ENCODE measurements at regions not wholly inside any gene's neighbourhood (a gene's known extent, or its start where the extent isn't known, plus 50 kb on each side); places are given as distances from the start of the nearest gene placed in this dataset.

- FAIRE-seq: no peak
- H3K9me3 Mint-ChIP-seq (ENCODE audit: unreplicated experiment): no peaks in the 10 kb centered on the region
- DNase-seq (ENCODE audit: low read depth): no peak
- no peak overlapping the region for H3K4me3 Mint-ChIP-seq (ENCODE audit: unreplicated experiment)
- Histone ChIP-seq H3K79me2 (ENCODE audit: insufficient read depth, low read length) (no peaks in the 10 kb centered on the region), H3K4me1 (ENCODE audit: insufficient read depth, low read length) (no peaks in the 10 kb centered on the region), H2AFZ (ENCODE audit: low read depth, low read length) (no peak overlapping the region), H3K36me3 (ENCODE audit: insufficient read depth, low read length) (no peaks in the 10 kb centered on the region), H3K9me3 (ENCODE audit: insufficient read depth, low read depth, low read length) (no peaks in the 10 kb centered on the region), H3K4me2 (ENCODE audit: low read length) (no peak overlapping the region), H3K27me3 (ENCODE audit: insufficient read depth, low read length) (no peaks in the 10 kb centered on the region), H3K27ac (ENCODE audit: low read depth, low read length) (no peak overlapping the region), H4K20me1 (ENCODE audit: insufficient read depth, low read length) (no peaks in the 10 kb centered on the region), H3K9ac (ENCODE audit: low read length) (no peak overlapping the region), H3K4me3 (ENCODE audit: insufficient read depth, low read depth, low read length) (no peak overlapping the region)
- no peaks in the 10 kb centered on the region for H3K27me3 Mint-ChIP-seq (ENCODE audit: low read depth, unreplicated experiment)
- peaks cover 6% of the 10 kb centered on the region for H3K4me1 Mint-ChIP-seq (ENCODE audit: low read depth, unreplicated experiment)
- no peak overlapping the region for H3K27ac Mint-ChIP-seq (ENCODE audit: unreplicated experiment)
- no peaks in the 10 kb centered on the region for H3K36me3 Mint-ChIP-seq (ENCODE audit: low read depth, unreplicated experiment)
- TF ChIP-seq EZH2 (IDR thresholded peaks at IDR 0.05; ENCODE audit: insufficient read depth, low read length): no peak
- no peak for TF ChIP-seq CTCF (IDR thresholded peaks at IDR 0.05; ENCODE audit: insufficient read depth, low read depth, low read length)
These were observed 1092.3 kb downstream of the TUSC7 start for GRCh38 chr3:117801912-117802239.

- DNase-seq (ENCODE audit: low read depth): no peak
- no peaks in the 10 kb centered on the region for H4K20me1 ChIP-seq (ENCODE audit: insufficient read depth, low read length)
- H2AFZ ChIP-seq (ENCODE audit: low read depth, low read length): no peak overlapping the region
- H3K4me1 Mint-ChIP-seq (ENCODE audit: low read depth, unreplicated experiment): no peaks in the 10 kb centered on the region
- H3K9me3 ChIP-seq (ENCODE audit: insufficient read depth, low read depth, low read length): no peaks in the 10 kb centered on the region
- no peak overlapping the region for H3K4me3 Mint-ChIP-seq (ENCODE audit: unreplicated experiment)
- peaks cover 2% of the 10 kb centered on the region for H3K27me3 Mint-ChIP-seq (ENCODE audit: low read depth, unreplicated experiment)
- H3K9ac ChIP-seq (ENCODE audit: low read length): no peak overlapping the region
- no peaks in the 10 kb centered on the region for H3K79me2 ChIP-seq (ENCODE audit: insufficient read depth, low read length)
- no peaks in the 10 kb centered on the region for H3K4me1 ChIP-seq (ENCODE audit: insufficient read depth, low read length)
- no peak overlapping the region for H3K4me3 ChIP-seq (ENCODE audit: insufficient read depth, low read depth, low read length)
- TF ChIP-seq EZH2 (IDR thresholded peaks at IDR 0.05; ENCODE audit: insufficient read depth, low read length) (no peak), CTCF (IDR thresholded peaks at IDR 0.05; ENCODE audit: insufficient read depth, low read depth, low read length) (no peak)
- no peak for FAIRE-seq
- no peak overlapping the region for H3K27ac Mint-ChIP-seq (ENCODE audit: unreplicated experiment)
- no peaks in the 10 kb centered on the region for H3K36me3 ChIP-seq (ENCODE audit: insufficient read depth, low read length)
- H3K4me2 ChIP-seq (ENCODE audit: low read length): no peak overlapping the region
- H3K9me3 Mint-ChIP-seq (ENCODE audit: unreplicated experiment): no peaks in the 10 kb centered on the region
- no peaks in the 10 kb centered on the region for H3K27me3 ChIP-seq (ENCODE audit: insufficient read depth, low read length)
- no peak overlapping the region for H3K27ac ChIP-seq (ENCODE audit: low read depth, low read length)
- no peaks in the 10 kb centered on the region for H3K36me3 Mint-ChIP-seq (ENCODE audit: low read depth, unreplicated experiment)
These were observed 1099.9 kb downstream of the TUSC7 start for GRCh38 chr3:117809186-117810081.

DNA sequence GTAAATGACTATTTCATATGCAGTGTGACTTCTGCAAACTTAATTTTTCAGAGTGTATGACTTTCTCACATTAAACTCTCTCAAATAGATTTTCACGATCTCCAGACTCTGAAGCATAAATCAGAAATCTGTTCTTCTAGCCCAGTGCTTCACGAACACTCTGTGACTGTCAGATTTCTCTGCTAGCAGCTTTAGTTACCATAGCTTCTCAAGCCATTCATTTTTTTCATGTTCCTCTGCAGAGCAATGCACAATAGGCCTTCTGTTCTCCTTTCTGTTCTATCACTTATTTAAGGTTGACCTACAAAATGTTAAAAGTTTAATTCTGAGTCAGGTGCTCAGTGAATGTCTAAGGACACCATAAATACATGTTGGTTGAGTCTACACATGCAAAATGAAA, 1102.2 kb downstream of the TUSC7 start:
- no peaks in the 10 kb centered on the region for H4K20me1 ChIP-seq (ENCODE audit: insufficient read depth, low read length)
- H3K27me3 Mint-ChIP-seq (ENCODE audit: low read depth, unreplicated experiment): peaks cover 2% of the 10 kb centered on the region

More for the DNA sequence above, 1102.2 kb downstream of the TUSC7 start:
- H3K9ac ChIP-seq (ENCODE audit: low read length): no peak overlapping the region
- no peak overlapping the region for H2AFZ ChIP-seq (ENCODE audit: low read depth, low read length)
- no peaks in the 10 kb centered on the region for H3K4me1 Mint-ChIP-seq (ENCODE audit: low read depth, unreplicated experiment)
- H3K9me3 Mint-ChIP-seq (ENCODE audit: unreplicated experiment): no peaks in the 10 kb centered on the region
- H3K27ac Mint-ChIP-seq (ENCODE audit: unreplicated experiment): no peak overlapping the region
- no peaks in the 10 kb centered on the region for H3K27me3 ChIP-seq (ENCODE audit: insufficient read depth, low read length)
- H3K4me3 ChIP-seq (ENCODE audit: insufficient read depth, low read depth, low read length): no peak overlapping the region
- no peak for TF ChIP-seq EZH2 (IDR thresholded peaks at IDR 0.05; ENCODE audit: insufficient read depth, low read length)
- TF ChIP-seq CTCF (IDR thresholded peaks at IDR 0.05; ENCODE audit: insufficient read depth, low read depth, low read length): no peak
- no peaks in the 10 kb centered on the region for H3K4me1 ChIP-seq (ENCODE audit: insufficient read depth, low read length)
- H3K79me2 ChIP-seq (ENCODE audit: insufficient read depth, low read length): no peaks in the 10 kb centered on the region
- no peaks in the 10 kb centered on the region for H3K36me3 Mint-ChIP-seq (ENCODE audit: low read depth, unreplicated experiment)
- FAIRE-seq (no peak), DNase-seq (ENCODE audit: low read depth) (no peak)
- H3K4me3 Mint-ChIP-seq (ENCODE audit: unreplicated experiment): no peak overlapping the region
- H3K36me3 ChIP-seq (ENCODE audit: insufficient read depth, low read length): no peaks in the 10 kb centered on the region
- H3K27ac ChIP-seq (ENCODE audit: low read depth, low read length): no peak overlapping the region
- no peaks in the 10 kb centered on the region for H3K9me3 ChIP-seq (ENCODE audit: insufficient read depth, low read depth, low read length)
- H3K4me2 ChIP-seq (ENCODE audit: low read length): no peak overlapping the region

Measured in astrocyte (in vitro differentiated cells and primary cell).